GM21360 (cell line): ENCODE measurements at regions not wholly inside any gene's neighbourhood (a gene's known extent, or its start where the extent isn't known, plus 50 kb on each side); places are given as distances from the start of the nearest gene placed in this dataset.

ENCODE experiments used
- ATAC-seq: cut with Tn5 transposase; IDR thresholded peaks from one replicate; pipeline ENCODE4 v1.9.1; 2021; ENCODE audit warnings: mild to moderate bottlenecking, moderate library complexity; ENCODE audit not compliant: unreplicated experiment

DNA sequence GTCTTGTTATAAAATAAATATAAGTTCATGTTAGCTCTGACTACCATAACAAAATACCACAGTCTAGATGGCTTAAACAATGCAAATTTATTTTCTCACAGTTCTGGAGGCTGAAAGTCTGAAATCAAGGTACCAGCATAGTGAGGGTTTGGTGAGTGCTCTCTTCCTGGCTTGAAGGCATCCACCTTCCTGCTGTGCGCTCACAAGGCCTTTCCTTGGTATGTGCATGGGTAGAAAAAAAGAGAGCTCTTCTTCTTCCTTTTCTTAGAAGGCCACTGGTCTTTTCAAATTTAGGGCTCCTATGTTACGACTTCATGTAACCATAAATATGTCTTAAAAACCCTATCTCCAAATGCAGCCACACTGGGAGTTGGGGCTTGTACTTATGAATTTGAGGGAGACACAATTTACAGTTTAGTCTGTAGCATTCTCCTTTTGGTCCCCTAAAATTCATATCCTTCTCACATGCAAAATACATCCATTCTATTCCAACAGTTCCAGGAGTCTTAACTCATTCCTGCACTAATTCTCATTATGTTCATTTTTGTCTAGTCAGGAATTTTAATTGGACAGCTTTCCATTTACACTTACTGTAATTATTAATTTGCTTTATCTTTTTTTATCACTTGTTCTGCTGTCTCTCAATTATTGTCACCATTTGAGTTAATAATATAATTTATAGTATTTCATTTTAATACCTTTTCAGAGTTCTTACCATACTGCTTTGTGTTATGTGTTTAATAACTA is 381.9 kb upstream of the EPHA7 start:
- no peak for ATAC-seq

DNA sequence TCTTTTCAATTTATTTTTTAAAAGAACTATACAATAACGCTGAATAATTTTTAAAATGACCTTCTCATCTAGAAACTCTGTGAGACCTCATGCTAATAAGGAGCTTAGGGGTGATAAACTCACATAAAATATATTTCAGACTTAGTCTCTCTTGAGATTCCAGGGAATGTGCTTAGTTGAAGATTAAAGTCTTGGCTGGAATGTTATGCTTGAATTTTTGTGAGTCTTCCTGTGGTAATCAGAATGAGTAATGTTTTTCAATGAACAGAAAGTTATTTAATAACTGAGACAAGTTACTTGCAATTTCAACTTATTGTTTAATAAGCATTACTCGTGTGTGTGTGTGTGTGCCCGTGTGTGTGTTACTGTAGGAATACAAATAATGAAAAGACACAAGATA is 379.9 kb upstream of the EPHA7 start:
- no peak for ATAC-seq

DNA sequence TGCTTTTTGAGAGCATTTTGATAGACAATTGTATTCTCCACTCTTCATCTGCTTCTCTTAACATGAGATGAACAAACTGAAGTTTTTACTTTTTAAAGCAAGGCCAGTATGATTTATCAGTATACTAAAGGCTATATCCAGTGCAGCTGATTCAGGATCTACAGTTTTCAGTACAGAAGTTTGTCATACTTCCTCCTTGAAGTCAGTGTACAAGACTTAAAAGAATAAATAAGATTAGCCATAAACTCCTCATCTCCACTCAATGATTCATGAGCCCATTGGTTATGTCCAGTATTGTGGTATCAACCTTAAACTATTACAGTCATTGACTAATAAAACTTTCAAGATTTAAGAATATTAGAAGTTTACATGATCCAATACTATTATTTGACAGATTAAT is 374.8 kb upstream of the EPHA7 start:
- ATAC-seq = no peak

DNA sequence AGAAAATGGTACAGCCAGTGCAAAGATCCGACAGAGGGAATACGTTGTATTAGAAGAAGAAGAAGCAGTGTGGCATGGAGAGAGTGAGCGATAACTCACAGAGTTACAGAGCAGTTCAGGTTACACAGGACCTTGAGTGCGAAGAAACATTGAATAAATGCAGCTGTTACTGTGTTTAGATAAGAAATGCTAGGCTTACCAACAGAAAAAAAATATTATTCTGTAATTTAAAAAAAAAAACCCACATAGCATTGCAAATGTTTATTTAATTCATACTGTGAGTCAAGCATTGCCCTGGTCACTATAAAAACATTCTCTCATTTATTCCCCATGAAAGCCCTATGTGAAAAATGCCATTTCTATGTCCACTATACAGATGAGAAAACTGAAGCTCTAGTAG is 373.4 kb upstream of the EPHA7 start:
- no peak for ATAC-seq

DNA sequence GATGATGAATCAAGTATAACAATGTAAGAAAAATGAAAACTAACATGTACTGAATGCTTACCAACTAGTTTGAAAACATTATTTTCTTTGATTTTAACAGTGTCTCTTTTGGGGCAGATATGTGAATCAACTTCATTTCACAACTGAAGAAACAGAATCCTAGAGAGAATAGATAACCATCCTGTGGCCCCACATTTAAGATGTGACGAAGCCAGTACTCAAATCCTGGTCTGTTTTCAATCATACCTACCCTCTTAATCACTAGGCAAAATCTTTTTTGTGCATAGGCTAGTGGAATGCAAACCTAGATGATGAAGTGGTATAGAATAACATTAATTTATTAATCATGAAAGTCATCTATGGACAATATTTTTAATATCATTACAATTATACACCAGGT is 371.6 kb upstream of the EPHA7 start:
- ATAC-seq = no peak

DNA sequence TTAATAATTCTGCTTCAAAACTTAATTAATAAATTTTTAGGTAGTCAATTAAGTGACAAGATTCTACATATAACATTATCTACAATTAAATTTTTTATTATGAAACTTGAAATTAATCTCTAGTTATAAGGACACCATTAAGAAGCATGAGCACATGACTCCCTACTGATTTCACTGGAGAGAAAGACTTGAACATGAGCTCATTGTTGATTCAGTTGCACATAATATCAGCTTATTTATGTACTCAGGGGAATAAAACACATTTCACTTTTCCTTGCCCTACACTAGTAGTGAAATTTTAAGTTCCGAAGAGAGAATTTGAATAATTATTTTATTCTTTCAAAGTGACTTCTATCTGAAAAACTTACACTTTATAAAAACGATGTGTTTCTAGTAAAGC is 370.2 kb upstream of the EPHA7 start:
- no peak for ATAC-seq

DNA sequence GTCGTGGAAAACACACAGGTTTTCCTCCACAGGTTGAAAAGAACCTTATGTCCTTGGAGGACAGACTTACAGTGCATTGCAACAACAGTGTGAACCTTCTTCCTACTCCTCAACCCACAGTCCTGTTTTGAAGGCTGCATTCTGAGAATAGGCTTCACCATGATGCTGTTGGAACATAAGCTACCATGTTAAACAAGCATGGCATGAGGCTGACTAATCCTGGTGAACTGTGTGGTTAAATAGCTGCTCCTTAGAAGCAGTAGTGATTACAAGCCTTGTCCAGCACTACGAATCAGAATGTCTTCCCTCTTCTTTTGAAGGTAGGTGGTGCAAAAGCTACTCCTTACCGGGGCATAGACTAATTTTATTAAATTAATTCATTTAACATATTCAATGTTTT is 368.5 kb upstream of the EPHA7 start:
- ATAC-seq = no peak

DNA sequence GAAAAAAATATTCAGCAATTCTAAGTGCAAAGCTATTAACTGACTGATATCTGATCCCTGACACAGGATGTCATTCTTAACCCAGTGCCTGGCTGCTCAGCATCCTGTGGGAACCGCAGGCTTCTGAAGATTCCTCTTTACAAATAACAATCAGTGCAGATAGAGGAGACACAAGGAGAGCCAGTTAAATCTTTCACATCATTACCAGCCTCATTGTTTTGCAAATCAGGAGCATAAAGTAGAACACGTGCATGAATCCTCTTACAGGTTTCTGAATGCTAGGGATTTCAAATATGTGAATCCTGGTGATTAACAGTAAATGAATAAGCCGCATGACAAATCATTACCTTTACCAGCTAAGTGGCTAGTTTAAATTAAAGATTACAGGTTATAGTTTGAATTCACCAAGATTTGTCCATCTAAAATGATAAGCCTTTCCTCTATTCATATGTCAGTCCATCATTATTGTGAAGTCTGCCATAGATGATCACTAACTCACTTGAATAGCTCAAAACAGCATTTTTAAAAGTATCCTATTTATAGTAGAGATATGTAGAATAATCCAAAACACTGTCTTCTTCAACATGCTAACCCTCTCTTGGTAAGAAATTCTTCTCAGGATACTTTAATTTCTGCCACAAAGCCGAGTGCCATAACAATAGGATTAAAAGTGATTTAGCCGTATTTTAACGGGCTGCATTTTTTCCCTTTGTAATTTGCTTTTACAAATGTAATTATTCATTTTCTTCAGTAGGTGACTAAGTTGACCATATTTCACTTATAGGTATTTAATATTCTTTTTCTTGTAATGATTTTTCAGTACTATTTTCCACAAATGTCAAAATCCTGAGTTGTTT is 367.3 kb upstream of the EPHA7 start:
- no peak for ATAC-seq

DNA sequence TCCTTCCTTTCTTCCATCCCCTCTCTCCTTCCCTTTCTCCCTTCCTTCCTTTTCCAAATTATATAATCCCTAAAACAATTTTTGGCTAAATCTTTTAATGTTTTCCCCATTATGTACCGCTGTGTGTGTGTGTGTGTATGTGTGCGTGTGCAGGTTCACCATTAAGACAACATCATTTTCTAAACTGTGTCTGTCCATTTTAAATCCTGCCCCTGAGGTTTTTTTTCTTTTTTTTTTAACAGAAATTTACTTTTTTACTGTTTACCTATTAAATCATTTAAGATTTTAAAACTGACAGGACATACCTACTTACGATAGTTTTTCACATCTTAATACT is 366.3 kb upstream of the EPHA7 start:
- ATAC-seq = no peak

DNA sequence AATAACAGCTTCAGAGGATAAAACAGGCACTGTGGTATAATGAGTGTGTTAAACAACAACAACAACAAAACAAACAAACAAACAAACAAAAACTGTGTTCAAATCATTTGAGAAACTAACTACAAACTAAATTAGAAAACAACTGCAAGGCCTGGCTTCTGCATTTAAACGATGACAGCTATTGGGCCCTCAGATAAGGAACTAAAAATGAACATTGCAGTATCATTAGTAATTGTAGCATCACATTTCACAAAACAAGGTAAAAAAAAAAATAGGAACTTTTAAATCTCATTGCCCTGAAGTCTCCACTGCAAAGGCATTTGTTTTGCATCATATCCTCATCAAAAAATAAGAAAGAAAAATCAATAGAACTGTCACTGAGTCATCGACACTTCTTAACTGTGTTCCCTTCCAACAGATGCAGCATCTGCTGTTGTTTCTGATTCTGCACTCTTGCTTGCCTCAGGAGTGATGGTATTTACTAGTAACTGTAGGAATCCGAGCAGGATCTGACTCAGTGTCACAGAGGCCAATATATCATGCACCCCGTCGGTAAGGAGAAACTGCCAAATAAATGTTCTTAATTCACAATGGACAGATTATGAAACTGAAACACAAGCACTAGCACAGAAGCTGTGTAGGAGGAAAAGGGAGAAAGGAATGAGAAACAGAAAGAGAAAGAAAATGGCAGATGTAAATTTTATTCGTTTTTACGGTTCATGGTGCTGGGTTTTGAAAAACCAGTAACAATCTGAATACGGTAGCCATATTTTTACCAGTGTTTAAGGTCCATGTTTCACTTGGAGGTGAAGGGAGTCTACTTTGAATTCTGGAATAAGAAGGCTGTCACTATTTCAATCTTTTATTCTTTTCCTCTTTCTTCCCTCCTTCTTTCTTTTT is 365.7 kb upstream of the EPHA7 start:
- ATAC-seq = no peak

DNA sequence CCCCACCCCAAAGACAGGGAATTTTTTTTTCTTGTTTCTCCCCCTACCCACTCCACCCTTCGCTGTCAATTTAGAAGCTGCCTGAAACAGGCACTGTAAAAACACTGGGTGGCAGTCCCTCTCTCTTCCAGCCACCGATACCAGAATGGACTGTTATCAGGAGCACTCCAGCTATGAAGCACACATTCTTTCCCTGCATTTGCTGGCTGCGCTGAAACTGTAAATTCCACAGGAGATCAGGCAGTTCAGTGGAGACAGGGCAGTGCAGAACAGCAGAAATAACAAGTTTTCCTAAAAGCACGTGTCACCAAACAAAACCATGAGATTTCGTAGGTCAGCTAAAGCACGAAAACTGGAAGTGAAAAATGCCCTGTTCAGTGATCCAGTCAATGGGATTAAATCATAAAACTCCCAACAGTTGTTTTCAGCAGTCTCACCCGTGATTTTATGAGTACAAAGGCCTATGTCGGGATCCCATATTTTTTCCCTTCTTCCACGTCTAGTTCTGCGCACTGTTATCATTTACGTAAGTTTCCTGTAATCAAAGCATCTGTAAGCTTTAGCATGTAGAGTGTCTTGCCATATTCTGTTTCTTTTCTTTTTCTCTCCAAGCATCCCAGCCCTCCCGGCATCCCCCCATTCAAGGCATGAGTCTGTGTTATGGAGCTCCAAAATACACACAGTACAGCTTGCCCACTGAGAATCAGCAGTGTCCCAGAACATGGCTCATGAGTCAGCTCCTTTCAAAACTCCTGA is 359.9 kb upstream of the EPHA7 start:
- ATAC-seq = no peak

DNA sequence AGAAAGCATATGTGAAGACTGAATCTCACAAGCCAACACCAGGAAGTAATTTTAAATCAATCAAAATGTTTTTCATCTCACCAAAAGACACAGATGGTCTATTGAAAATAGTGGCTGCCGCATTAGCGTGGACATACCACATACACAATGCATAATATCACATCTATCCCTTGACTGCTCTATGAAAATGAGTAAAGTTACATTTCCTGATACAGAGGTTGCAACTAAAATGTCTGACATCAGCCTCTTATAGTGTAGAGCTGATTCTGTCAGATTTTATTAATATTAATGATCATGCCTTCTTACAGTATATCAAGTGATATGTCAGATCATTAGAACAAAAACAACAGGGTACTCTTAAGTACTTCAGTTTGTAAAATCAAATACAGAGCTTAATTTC is 339.8 kb upstream of the EPHA7 start:
- ATAC-seq = no peak

DNA sequence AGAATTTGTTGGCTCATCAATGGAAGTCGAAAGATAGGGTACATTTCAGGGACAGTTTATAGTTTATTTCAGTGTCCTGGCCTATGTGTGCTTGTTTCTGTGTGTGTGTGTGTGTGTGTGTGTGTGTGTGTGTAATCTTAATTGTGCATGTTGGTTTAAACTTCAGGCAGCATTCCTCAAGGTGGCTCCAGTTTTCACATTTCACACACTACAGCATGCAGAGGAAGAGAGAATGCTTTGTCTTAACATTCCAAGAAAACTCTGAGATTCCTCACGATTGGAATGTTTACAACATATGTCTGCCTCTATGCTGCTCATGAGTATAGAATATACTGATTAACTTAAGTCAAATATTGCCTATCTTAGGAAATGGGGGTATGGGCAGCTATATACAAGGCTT is 332.6 kb upstream of the EPHA7 start:
- ATAC-seq = no peak

DNA sequence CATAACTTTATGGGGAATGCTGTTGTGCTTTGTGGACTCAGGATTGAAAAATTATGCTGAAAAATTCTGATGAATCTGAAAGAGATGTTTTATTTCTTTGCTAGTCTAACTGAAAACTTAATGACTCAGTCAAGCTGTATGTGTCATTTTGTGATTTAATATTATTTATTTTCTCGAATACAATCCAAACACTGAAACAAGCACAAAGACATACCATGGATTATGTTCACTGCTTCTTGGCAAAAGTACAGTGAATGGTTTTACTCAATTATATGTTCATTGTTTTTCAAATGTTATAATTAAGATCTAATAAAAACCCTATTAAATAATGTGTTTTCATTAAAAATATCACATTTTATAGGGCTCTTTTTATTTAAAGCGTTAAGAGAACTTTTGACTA is 330.6 kb upstream of the EPHA7 start:
- ATAC-seq = no peak

DNA sequence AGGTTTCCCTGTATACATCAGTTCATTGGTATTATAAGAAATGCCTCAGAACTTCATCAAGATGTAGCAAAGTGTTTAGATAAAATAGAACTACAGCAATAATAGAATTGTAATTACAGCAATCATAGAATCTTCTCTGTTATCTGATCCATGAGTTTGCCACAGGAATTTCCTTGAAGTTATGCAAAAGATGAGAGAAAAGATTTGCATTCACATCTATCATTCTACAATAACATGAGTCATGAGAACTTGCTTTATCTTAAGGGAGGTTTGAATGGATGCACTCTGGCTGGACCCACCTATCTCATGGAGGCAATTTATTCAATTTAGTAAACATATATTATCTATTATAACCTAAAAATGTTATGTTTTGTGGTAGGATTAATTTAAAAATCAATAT is 329.8 kb upstream of the EPHA7 start:
- ATAC-seq = no peak

DNA sequence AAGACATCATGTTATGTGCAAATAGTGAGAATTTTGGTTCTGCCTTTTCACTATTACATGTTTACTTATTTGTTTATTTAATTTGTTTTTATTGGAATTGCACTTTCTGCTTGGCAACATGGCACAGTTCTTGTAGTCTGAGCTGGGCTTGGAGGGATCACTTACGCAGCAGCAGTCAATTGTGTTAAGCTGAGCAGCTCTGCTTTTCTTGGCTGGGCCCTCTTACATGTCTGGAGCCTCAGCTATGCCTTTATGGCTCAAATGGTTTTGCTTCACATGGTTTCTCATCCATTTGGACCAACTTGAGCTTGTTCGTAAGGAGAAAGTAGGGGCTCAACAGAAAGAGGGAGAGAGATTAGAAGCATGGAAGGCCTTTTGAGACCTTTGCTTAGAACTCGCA is 327.5 kb upstream of the EPHA7 start:
- ATAC-seq = no peak

DNA sequence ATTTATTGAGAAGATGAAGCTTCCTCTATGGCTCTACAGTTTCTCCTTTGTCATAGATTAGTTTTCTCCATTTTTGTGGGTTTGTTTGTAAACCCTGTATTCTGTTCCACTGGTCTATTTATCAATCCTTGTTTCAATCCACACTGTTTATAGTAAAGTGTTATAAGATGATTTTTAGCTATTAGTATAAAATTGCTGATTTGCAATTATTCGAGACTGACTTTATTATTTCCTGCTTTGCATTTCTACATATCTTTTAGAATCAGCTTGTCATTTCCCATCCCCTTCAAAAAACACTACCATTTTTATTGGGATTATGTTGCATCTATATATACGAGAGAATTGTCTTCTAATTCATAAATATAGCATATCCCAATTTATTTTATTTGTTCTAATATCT is 325.9 kb upstream of the EPHA7 start:
- no peak for ATAC-seq

DNA sequence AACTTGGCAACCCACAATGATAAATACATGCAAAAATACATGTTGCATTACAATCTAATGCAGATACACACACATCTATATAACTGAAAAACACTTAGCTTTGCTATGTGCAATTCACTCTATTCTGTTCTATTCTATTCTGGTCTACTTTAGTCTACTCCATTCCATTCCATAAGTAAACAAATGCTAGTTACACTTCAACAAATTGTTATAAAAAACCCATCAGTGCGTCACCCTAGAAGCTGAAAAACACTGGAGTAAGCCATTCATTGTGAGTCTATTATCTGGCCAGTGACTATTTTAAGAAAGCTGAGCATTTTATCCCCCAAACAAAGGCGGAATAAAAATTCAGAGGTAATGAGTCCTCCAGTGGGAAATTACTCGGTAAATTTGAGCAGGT is 315.7 kb upstream of the EPHA7 start:
- no peak for ATAC-seq

DNA sequence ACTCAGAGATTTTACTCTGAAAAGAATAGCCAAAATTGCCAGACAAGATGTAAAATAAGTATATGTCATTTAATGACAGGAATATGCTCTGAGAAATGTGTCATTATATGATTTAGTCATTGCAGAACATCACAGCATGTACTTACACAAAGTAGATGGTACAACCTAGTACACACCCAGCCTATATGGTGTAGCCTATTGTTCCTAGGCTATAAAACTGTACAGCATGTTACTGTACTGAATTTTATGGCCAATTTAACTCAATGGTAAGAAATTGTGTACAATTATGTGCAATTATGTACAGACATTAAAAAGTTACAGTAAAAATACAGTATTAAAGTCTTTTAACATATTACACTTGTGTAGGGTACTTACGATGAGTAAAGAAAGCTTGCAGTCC is 311.9 kb upstream of the EPHA7 start:
- ATAC-seq = no peak

DNA sequence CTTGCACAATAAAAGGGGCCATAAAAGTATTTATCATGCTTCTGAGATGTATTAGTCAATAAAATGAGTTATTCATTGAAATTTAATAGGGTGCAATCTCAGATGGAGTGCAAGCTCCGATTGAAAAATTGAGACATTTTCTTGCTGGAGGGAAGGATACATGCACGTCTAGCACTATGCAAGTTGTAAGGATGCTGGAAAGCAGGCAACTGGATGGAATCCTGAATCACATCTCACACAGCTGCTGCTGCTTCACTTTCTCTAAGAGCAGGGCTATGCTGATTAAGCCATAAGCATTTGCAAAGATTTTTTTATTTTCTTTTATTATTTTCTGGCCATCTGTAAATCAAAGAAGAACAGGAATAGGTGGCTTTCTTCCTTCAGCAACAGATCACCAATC is 308.8 kb upstream of the EPHA7 start:
- ATAC-seq = no peak

DNA sequence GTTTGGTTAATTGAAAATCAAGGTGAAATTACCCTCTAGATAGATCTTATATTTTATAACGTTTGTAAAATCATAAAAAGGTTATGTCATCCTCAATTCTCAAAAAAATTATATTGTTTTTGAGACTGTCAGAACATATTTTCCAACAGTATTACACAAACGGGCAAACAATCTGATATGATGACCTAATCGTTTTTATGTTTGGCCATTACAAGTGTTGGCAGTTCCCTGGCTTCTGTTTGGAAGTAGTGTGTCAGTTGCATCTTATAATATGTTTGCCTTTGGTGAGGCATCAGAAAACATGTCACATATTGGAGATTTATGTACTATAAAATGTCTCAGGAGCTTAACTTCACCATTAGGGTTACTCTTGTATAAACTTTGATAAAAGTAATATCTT is 308.1 kb upstream of the EPHA7 start:
- ATAC-seq = no peak
